Coronary artery (tissue), 2 donors: ENCODE measurements at regions not wholly inside any gene's neighbourhood (a gene's known extent, or its start where the extent isn't known, plus 50 kb on each side); places are given as distances from the start of the nearest gene placed in this dataset.

ENCODE experiments used
- DNase-seq: peaks from one replicate; pipeline ENCODE4 v3.0.0-alpha.2; 2017; ENCODE audit warnings: low spot score
- H3K27ac ChIP-seq, 2 donors: fragments of 200-600 bp; sonication (generic); one replicate each; pipeline ENCODE4 v1.5.1; 2016 to 2019
- H3K4me3 ChIP-seq: fragments of 200-600 bp; sonication (generic); 2 replicates; pipeline ENCODE4 v1.5.1; 2016; ENCODE audit warnings: mild to moderate bottlenecking, moderate library complexity
- CTCF ChIP-seq: fragments of 200-600 bp; sonication (generic); IDR thresholded peaks from one replicate; pipeline ENCODE4 v1.5.1; 2019; ENCODE audit warnings: antibody characterized with exemption

GRCh38 chr16:50880926-50881325 is 139.0 kb downstream of the CYLD start:
- TF ChIP-seq CTCF, result no peak
- Histone ChIP-seq H3K27ac (no peak overlapping the region), H3K4me3 (no peak overlapping the region)
- no peak for DNase-seq

- no peak overlapping the region for H3K4me3 ChIP-seq
- no peak for TF ChIP-seq CTCF
- H3K27ac ChIP-seq, result no peak overlapping the region
- no peak for DNase-seq
Measured at GRCh38 chr16:50879873-50880695, 138.2 kb downstream of the CYLD start.

- Histone ChIP-seq H3K27ac (no peak overlapping the region), H3K4me3 (no peak overlapping the region)
- no peak for TF ChIP-seq CTCF
- DNase-seq, result no peak
Measured at GRCh38 chr16:50878966-50879615, 137.2 kb downstream of the CYLD start.

- TF ChIP-seq CTCF, result no peak
- no peak for DNase-seq
- Histone ChIP-seq H3K27ac (no peak overlapping the region), H3K4me3 (no peak overlapping the region)
Measured at GRCh38 chr16:50878536-50878935, 136.7 kb downstream of the CYLD start.

GRCh38 chr16:50876263-50876662 is 134.4 kb downstream of the CYLD start:
- no peak for DNase-seq
- H3K4me3 ChIP-seq, result no peak overlapping the region
- TF ChIP-seq CTCF, result no peak
- H3K27ac ChIP-seq, result no peak overlapping the region

GRCh38 chr16:50868577-50868976 is 126.7 kb downstream of the CYLD start:
- DNase-seq, result no peak
- H3K27ac ChIP-seq, result no peak overlapping the region
- TF ChIP-seq CTCF, result no peak
- H3K4me3 ChIP-seq, result no peak overlapping the region

- TF ChIP-seq CTCF, result no peak
- Histone ChIP-seq H3K4me3 (no peak overlapping the region), H3K27ac (no peak overlapping the region)
- no peak for DNase-seq
Measured at GRCh38 chr16:50866806-50867205, 124.9 kb downstream of the CYLD start.
